Neural cell (in vitro differentiated cells): ENCODE measurements at regions not wholly inside any gene's neighbourhood (a gene's known extent, or its start where the extent isn't known, plus 50 kb on each side); places are given as distances from the start of the nearest gene placed in this dataset.

Experiments
- CTCF ChIP-seq: fragments of 450-650 bp; IDR thresholded peaks from 2 replicates; pipeline ENCODE4 v1.5.1; 2014; ENCODE audit warnings: antibody characterized with exemption, mild to moderate bottlenecking, moderate library complexity; ENCODE audit not compliant: poor library complexity, severe bottlenecking
- MXI1 ChIP-seq: fragments of 450-650 bp; conservative IDR thresholded peaks from 2 replicates; pipeline ENCODE4 v1.6.1; 2014; ENCODE audit warnings: antibody characterized with exemption, mild to moderate bottlenecking; ENCODE audit not compliant: poor library complexity, severe bottlenecking
- RAD21 ChIP-seq: fragments of 450-650 bp; conservative IDR thresholded peaks from 2 replicates; pipeline ENCODE4 v1.6.1; 2014; ENCODE audit warnings: antibody characterized with exemption, mild to moderate bottlenecking, moderate library complexity

- no peak for TF ChIP-seq MXI1
- TF ChIP-seq RAD21, result no peak
- no peak for TF ChIP-seq CTCF
These were observed 78.1 kb upstream of the PJA2 start for GRCh38 chr5:109487753-109488420.
